NCI-H1694 treated with DMSO at 0.1 percent for 48 hours (cell line): ENCODE measurements at regions not wholly inside any gene's neighbourhood (a gene's known extent, or its start where the extent isn't known, plus 50 kb on each side); places are given as distances from the start of the nearest gene placed in this dataset.
"Not testable (repeated sequence)": the region's sequence is repeated elsewhere in the genome, so short reads cannot be mapped to it uniquely, and the experiment has no call there.

Experiments used
- DNase-seq: peaks from one replicate; lab custom pipeline; 2025; lab: John Stamatoyannopoulos, UW

- no peak for DNase-seq
Observed at GRCh38 chr2:160731415-160731814, 237.8 kb upstream of the RBMS1 start.

DNA sequence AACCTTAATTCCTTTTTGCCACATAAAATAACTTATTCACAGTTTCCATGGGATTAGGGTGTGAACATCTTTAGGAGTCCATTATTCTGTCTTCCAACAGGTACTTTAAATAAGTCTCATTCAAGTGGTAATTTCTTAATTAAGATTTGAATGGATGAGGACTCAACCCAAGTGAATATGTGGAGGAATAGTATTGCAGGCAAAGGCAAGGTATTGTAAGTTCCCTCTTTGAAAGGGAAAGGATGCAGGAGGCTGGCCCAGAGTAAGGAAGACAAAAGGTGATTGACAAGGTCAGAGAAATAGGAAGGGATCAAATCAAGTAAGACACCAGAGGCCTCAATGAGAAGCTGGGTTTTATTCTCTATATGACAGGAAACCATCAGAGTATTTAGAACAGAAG, 238.2 kb upstream of the RBMS1 start:
- DNase-seq: no peak

DNA sequence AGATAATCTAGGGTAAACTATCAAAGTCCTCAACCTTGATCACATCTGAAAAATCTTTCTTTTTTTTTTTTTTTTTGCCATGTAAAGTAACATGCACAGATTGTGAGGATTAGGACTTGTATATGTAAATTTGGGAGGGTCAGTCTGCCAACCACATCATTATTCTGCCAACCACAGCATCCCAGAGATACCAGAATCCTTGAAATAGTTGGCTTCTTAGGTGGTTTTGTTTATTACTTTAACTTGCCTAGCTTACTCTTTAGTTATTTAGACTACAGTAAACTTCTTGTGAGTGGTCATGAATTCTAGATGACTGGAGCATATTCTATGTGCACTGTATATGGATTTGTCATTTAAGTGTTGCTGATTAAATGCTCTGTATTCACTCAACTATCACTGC, 242.1 kb upstream of the RBMS1 start:
- DNase-seq: no peak

DNA sequence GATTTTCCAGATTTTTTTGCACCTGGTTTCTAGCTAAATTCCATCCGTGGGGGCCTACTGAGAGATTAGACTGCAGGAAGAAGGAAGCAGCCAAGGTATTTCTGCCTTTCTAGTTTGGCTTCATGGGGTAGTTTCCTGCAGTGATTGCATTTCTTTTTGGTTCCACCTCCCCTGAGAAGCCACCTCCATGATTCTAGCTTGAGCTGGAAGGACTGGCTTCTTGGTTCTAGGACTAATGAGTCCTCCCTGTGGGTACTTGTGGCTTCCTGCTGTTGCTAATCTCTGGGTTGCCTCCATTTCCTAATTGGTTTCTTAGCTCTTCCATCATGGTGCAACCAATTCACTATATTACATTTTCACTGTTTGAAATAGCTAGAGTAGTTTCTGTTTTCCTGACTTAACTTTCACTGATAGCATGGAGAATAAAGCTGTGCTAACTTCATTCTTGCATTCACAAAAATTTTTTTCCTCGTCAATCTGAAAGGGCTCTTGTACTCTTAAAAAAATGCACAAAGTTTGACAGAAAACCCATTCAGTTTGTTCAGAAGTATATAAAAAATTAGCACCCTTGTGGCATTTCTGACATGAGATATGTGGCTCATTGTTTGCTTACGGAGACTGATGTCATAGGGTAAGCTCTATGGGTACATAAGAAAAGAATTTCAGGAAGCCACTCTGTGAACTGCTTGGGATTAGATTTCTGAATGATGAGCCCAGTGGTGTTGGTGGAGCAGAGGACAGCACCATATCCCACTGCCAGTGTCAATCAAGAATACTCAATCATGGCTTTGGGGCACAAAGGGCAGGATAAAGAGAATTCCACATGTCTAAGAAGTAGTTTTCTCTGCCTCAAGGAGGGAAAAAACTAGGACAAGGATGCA, 242.8 kb upstream of the RBMS1 start:
- DNase-seq: no peak

DNA sequence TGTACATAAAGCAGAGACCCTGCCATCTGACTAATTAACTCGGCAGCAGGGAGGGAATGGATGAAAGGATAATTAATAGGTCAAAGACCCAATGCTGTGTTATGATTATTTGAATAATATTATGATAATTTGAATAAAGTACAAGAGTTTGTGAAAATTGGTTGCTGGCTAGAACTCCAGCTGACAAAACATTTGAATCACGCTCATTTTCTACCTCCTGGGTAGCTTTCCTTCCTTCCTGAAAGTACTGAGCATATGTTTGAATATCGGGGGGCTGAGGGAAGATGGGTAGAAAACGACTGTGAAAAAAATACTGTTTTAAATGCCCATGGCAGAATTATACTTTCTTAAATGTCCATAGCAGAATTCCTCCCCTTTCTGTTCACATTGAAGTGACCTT, 243.6 kb upstream of the RBMS1 start:
- DNase-seq: no peak

- no peak for DNase-seq
Observed at GRCh38 chr2:160741271-160741670, 247.7 kb upstream of the RBMS1 start.

DNA sequence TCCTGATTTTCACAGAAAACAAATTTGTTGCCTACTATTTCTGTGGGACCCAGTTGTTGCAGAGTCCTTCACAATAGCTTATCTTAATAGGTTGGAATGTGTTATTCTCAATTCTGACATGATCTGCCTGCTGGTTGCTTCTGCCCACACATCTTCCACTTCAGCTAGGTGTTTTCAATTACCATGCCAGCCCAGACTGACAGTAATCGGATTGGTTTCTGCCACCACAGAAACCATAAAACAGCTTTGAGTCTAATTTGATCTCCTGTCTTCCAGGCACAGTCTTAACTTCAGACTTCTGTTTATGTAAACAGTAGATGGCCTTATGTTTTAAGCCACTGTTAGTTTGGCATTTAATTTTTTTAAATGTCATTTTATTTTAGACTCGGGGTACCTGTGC, 248.2 kb upstream of the RBMS1 start:
- no peak for DNase-seq

DNA sequence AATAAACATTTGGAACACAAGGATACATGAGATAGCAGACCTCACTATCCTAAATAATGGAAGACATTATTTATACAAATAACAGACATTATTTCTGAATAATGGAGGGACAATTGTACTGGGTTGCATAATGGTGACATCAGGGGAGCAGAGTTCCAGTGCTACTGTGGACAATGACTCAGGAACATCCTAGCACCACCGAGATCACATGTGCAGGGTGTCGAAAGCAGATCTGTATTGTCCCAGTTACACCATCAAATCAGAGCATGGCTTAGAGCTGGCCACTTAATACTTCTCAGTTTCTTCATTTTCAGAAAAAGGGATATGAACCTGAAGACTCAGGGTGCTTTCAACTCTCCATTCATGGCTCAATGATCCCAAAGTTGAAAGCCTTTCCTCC, 249.1 kb upstream of the RBMS1 start:
- no peak for DNase-seq

DNA sequence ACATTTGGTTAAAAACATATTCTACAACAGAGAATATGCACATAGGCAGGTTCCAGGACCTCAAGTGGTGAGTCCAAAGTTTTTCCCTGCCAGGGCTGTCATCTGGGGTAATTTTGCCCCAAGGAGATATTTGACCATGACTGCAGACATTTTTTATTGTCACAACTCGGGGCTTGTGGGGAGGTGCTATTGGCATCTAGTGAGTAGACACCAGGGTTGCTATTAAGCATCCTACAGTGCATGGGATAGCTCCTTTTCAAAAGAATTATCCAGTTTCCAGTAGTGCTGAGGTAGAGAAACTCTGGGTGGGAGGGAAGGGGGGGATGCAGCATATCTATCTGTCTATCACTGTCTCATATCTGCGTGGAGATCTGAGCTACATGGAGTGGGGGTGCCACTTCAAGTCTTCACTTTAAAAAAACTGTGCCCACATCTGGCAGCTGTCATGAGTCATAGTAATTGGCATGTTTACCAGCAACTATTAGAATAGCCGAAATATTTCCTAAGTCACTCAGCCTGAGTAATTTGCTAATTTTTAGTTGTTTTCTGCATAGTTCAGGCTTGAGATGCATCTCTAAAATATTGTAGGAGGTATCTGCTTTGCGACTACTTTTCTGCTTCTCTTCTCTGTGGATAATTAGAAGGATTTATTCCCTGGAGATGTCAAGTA, 254.0 kb upstream of the RBMS1 start:
- DNase-seq: no peak

GRCh38 chr2:160751021-160751420, 257.4 kb upstream of the RBMS1 start:
- DNase-seq: no peak

GRCh38 chr2:160752475-160753330, 259.1 kb upstream of the RBMS1 start:
- no peak for DNase-seq

GRCh38 chr2:160753331-160753654, 259.7 kb upstream of the RBMS1 start:
- no peak for DNase-seq

GRCh38 chr2:160753960-160754359, 260.4 kb upstream of the RBMS1 start:
- no peak for DNase-seq

- no peak for DNase-seq
Observed at GRCh38 chr2:160756481-160756880, 262.9 kb upstream of the RBMS1 start.

GRCh38 chr2:160762493-160763128, 269.0 kb upstream of the RBMS1 start:
- not testable (repeated sequence) for DNase-seq

GRCh38 chr2:160783474-160783873, 289.9 kb upstream of the RBMS1 start:
- no peak for DNase-seq

DNA sequence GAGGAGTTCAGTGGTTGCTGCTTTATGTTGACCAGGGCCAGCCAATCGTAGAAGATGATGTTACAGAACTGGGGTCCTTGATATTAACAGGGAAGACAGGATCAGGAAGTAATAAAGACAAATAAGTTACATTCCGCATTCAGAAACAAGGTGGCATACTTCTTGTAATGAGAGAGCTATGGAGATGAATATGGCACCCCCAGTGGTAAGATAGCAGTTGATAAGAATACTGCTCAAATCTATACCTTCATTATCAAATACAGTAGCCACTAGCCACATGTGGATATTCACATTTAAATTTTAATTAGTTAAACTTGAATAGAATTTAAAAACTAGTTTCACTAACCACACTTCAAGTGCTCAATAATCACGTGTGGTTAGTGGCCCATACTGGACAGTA, 290.4 kb upstream of the RBMS1 start:
- DNase-seq: no peak

DNA sequence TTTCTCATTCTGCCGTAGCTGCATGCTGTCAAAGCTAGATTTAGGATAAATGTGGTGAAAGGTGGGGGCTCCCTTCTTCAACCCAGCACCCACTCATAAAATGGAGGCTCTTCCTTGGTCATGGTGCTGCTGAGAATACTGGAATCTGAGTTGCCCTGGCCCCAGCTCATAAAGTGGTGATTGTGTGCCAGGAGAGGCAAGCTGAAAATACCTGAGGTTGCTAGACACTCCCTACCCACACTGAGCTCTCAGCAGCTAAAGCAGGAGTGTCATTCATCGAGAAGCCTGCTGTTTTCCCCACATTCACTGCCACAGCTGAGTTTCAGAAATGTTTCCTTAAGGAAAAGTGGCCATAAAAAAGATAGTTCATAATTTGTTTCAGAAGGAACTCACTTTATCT, 297.1 kb upstream of the RBMS1 start:
- DNase-seq: no peak

- DNase-seq: no peak
Observed at GRCh38 chr2:160791884-160792283, 298.3 kb upstream of the RBMS1 start.

DNA sequence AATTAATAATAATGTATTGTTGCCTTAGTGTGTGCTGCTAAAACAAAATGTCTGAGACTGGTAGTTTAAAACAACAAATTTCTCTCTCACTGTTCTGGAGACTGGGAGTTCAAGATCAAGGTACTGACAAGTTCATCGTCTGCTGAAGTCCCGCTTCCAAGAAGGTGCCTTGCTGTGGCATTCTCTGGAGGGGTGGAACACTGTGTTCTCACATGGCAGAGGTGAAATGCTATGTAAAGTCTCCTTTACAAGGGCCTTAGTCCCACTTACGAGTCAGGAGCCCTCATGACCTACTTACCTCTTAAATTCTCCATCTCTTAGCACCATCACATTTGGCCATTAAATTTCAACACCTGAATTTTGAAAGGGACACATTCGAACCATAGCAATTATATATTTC, 299.2 kb upstream of the RBMS1 start:
- DNase-seq: no peak

DNA sequence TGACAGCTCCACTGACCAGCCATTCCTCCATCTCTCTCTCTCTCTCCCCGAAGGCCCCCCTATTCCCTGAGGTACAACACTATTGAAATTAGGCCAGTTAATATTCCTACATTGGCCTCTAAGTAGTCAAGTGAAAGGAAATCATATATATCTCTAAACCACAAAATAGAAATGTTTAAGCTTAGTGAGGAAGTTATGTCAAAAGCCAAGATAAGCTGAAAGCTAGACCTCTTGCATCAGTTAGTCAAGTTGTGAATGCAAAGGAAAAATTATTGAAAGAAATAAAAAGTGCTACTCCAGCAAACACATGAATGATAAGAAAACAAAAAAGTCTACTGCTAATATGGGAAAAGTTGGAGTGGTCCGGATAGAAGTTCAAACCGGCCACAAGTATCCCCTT, 301.3 kb upstream of the RBMS1 start:
- DNase-seq: no peak

GRCh38 chr2:160803881-160804280, 310.3 kb upstream of the RBMS1 start:
- no peak for DNase-seq
